IMR-90 (cell line): ENCODE measurements at regions not wholly inside any gene's neighbourhood (a gene's known extent, or its start where the extent isn't known, plus 50 kb on each side); places are given as distances from the start of the nearest gene placed in this dataset.

ENCODE experiments used
- MAFK ChIP-seq: IDR thresholded peaks from 2 replicates; pipeline ENCODE4 v1.6.1; 2012; ENCODE audit warnings: low read depth, low read length, improper control_type of control experiment
- TF ChIP-seq, protein P1 (sequence below): conservative IDR thresholded peaks from 2 replicates; pipeline ENCODE4 v1.5.1; 2012; ENCODE audit warnings: mild to moderate bottlenecking, low read depth, low read length, improper control_type of control experiment

DNA sequence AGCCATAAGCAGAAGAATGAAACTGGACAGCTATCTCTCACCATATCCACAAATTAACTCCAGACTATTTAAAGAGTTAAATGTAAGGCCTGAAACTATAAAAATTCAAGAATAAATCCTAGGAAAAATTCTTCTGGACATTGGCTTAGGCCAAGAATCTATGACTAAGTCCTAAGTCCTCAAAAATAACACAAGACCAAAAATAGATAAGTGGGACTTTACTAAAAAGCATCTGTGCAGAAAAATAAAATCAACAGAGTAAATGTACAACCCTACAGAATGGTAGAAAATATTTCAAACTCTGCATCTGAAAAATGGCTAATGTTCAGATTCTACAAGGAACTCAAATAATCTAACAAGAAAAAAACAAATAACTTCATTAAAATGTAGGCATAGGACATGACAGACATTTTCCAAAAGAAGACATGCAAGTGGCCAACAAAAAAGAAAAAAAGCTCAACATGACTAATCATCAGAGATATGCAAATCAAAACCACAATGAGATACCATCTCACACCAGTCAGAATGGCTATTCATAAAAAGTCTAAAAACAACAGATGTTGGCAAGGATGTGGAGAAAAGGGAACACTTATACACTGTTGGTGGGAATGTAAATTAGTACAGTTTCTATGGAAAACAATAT, 61.0 kb upstream of the PPFIA2 start:
- TF ChIP-seq, protein P1, sequence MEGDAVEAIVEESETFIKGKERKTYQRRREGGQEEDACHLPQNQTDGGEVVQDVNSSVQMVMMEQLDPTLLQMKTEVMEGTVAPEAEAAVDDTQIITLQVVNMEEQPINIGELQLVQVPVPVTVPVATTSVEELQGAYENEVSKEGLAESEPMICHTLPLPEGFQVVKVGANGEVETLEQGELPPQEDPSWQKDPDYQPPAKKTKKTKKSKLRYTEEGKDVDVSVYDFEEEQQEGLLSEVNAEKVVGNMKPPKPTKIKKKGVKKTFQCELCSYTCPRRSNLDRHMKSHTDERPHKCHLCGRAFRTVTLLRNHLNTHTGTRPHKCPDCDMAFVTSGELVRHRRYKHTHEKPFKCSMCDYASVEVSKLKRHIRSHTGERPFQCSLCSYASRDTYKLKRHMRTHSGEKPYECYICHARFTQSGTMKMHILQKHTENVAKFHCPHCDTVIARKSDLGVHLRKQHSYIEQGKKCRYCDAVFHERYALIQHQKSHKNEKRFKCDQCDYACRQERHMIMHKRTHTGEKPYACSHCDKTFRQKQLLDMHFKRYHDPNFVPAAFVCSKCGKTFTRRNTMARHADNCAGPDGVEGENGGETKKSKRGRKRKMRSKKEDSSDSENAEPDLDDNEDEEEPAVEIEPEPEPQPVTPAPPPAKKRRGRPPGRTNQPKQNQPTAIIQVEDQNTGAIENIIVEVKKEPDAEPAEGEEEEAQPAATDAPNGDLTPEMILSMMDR: no peak
- no peak for TF ChIP-seq MAFK
